Mesenchymal stem cell (in vitro differentiated cells and primary cell): ENCODE measurements at regions not wholly inside any gene's neighbourhood (a gene's known extent, or its start where the extent isn't known, plus 50 kb on each side); places are given as distances from the start of the nearest gene placed in this dataset.

ENCODE experiments used
- DNase-seq: peaks from one replicate; pipeline ENCODE4 v3.0.0-alpha.2; 2013
- H2AFZ ChIP-seq: one replicate; pipeline ENCODE4 v1.6.1; 2013; ENCODE audit warnings: low read depth, mild to moderate bottlenecking, control low read depth, inconsistent platforms, low read length, moderate library complexity
- H2AK5ac ChIP-seq: 2 replicates; pipeline ENCODE4 v1.6.1; 2013; ENCODE audit warnings: low read length, moderate library complexity, mild to moderate bottlenecking, inconsistent platforms; ENCODE audit not compliant: severe bottlenecking
- H2BK120ac ChIP-seq: one replicate; pipeline ENCODE4 v1.6.1; 2013; ENCODE audit warnings: low read depth, mild to moderate bottlenecking, inconsistent platforms, low read length, moderate library complexity
- H2BK12ac ChIP-seq, 2 experiments: one replicate each; pipeline ENCODE4 v1.6.1; 2013; ENCODE audit warnings: inconsistent platforms in 2 of 2, low read length in 2 of 2, mild to moderate bottlenecking in 2 of 2, moderate library complexity in 2 of 2, control low read depth in 1 of 2
- H2BK15ac ChIP-seq: one replicate; pipeline ENCODE4 v1.6.1; 2013; ENCODE audit warnings: mild to moderate bottlenecking, low read depth, inconsistent platforms; ENCODE audit not compliant: poor library complexity, severe bottlenecking
- H2BK5ac ChIP-seq: 2 replicates; pipeline ENCODE4 v1.6.1; 2013; ENCODE audit warnings: low read depth, mild to moderate bottlenecking, low read length, control low read depth, inconsistent platforms; ENCODE audit not compliant: poor library complexity, severe bottlenecking
- H3K14ac ChIP-seq, 2 experiments: one replicate each; pipeline ENCODE4 v1.6.1; 2013; ENCODE audit warnings: inconsistent platforms in 2 of 2, low read length in 2 of 2, control low read depth in 1 of 2, mild to moderate bottlenecking in 1 of 2, moderate library complexity in 1 of 2
- H3K18ac ChIP-seq, 2 experiments: one replicate each; pipeline ENCODE4 v1.6.1; 2013; ENCODE audit warnings: inconsistent platforms in 2 of 2, low read length in 2 of 2, control low read depth in 1 of 2, low read depth in 1 of 2, mild to moderate bottlenecking in 1 of 2
- H3K23ac ChIP-seq, 2 experiments: one replicate each; pipeline ENCODE4 v1.6.1; 2013; ENCODE audit warnings: inconsistent platforms in 2 of 2, low read length in 2 of 2, mild to moderate bottlenecking in 2 of 2, moderate library complexity in 2 of 2, control low read depth in 1 of 2
- H3K27ac ChIP-seq: 2 replicates; pipeline ENCODE4 v1.5.1; 2013; ENCODE audit warnings: mild to moderate bottlenecking, moderate library complexity, low read length, control low read depth, inconsistent platforms; ENCODE audit not compliant: poor library complexity, severe bottlenecking
- H3K27me3 ChIP-seq, 2 experiments: 2 replicates each; pipeline versions ENCODE4 v1.6.1 to v1.7.0; 2013; ENCODE audit warnings: low read length in 2 of 2, mild to moderate bottlenecking in 2 of 2, moderate library complexity in 2 of 2, control low read depth in 1 of 2, inconsistent platforms in 1 of 2; ENCODE audit not compliant: control insufficient read depth in 1 of 2, insufficient read depth in 1 of 2
- H3K36me3 ChIP-seq, 2 experiments: 2 replicates each; pipeline versions ENCODE4 v1.6.1 to v1.7.0; 2013; ENCODE audit warnings: low read length in 2 of 2, control low read depth in 1 of 2, inconsistent platforms in 1 of 2, low read depth in 1 of 2, mild to moderate bottlenecking in 1 of 2; ENCODE audit not compliant: insufficient read depth in 2 of 2, control insufficient read depth in 1 of 2
- H3K4ac ChIP-seq, 2 experiments: one replicate each; pipeline ENCODE4 v1.6.1; 2013; ENCODE audit warnings: inconsistent platforms in 2 of 2, low read length in 2 of 2, mild to moderate bottlenecking in 2 of 2, moderate library complexity in 2 of 2, control low read depth in 1 of 2, low read depth in 1 of 2
- H3K4me1 ChIP-seq: 2 replicates; pipeline ENCODE4 v1.6.1; 2013; ENCODE audit warnings: low read depth, low read length, control low read depth; ENCODE audit not compliant: control insufficient read depth, insufficient read depth
- H3K4me2 ChIP-seq: 2 replicates; pipeline ENCODE4 v1.6.1; 2013; ENCODE audit warnings: low read length, mild to moderate bottlenecking, inconsistent platforms; ENCODE audit not compliant: poor library complexity, severe bottlenecking
- H3K4me3 ChIP-seq, 2 experiments: 2 replicates each; pipeline versions ENCODE4 v1.5.1 to v1.7.0; 2013; ENCODE audit warnings: low read length in 2 of 2, mild to moderate bottlenecking in 2 of 2, control low read depth in 1 of 2, low read depth in 1 of 2; ENCODE audit not compliant: insufficient read depth in 1 of 2
- H3K79me1 ChIP-seq: replicated peaks from 2 replicates; pipeline ENCODE4 v1.6.1; 2013; ENCODE audit warnings: mild to moderate bottlenecking, control low read depth, low read length, inconsistent platforms; ENCODE audit not compliant: poor library complexity, severe bottlenecking
- H3K9ac ChIP-seq: 2 replicates; pipeline ENCODE4 v1.7.0; 2013; ENCODE audit warnings: mild to moderate bottlenecking, low read length, moderate library complexity
- H3K9me3 ChIP-seq: 2 replicates; pipeline ENCODE4 v1.7.0; 2013; ENCODE audit warnings: mild to moderate bottlenecking, low read length; ENCODE audit not compliant: control insufficient read depth
- H4K8ac ChIP-seq: one replicate; pipeline ENCODE4 v1.6.1; 2013; ENCODE audit warnings: inconsistent platforms, mild to moderate bottlenecking, low read length, moderate library complexity
- H4K91ac ChIP-seq: one replicate; pipeline ENCODE4 v1.6.1; 2013; ENCODE audit warnings: mild to moderate bottlenecking, low read length, inconsistent platforms
- WGBS: methylation state at CpG from one replicate; pipeline ENCODE4 v1.1.7; 2013; ENCODE audit warnings: mixed read lengths; 5-methylcytosine and 5-hydroxymethylcytosine counted together

- Histone ChIP-seq H3K27ac (no peak overlapping the region), H3K79me1 (no peaks in the 10 kb centered on the region), H3K14ac (no peak overlapping the region), H2AFZ (no peak overlapping the region), H3K4ac (no peak overlapping the region), H2BK15ac (no peak overlapping the region), H3K9ac (no peak overlapping the region), H3K4me1 (peaks cover 33% of the 10 kb centered on the region), H2AK5ac (no peak overlapping the region), H3K18ac (no peak overlapping the region), H3K36me3 (no peaks in the 10 kb centered on the region), H3K4me3 (no peak overlapping the region), H3K9me3 (peaks cover 10% of the 10 kb centered on the region), H2BK12ac (no peak overlapping the region), H4K8ac (no peak overlapping the region), H3K27me3 (peaks cover under 1 to 63% of the 10 kb centered on the region in 2 experiments), H4K91ac (no peak overlapping the region), H2BK5ac (no peak overlapping the region), H2BK120ac (no peak overlapping the region), H3K23ac (no peak overlapping the region), H3K4me2 (no peak overlapping the region)
- WGBS, result 83% methylated on average over 5 of the region's 7 CpGs
- no peak for DNase-seq
Measured at GRCh38 chr7:438361-438760, 81.3 kb downstream of the PDGFA start.

- H3K23ac ChIP-seq, result no peak overlapping the region
- no peak overlapping the region for H2BK12ac ChIP-seq
- 91% methylated on average over 14 of the region's 14 CpGs for WGBS
- H2BK15ac ChIP-seq, result no peak overlapping the region
- H3K27me3 ChIP-seq, result peaks cover under 1 to 58% of the 10 kb centered on the region in 2 experiments
- no peak overlapping the region for H3K4ac ChIP-seq
- H3K4me2 ChIP-seq, result no peak overlapping the region
- peaks cover 33% of the 10 kb centered on the region for H3K4me1 ChIP-seq
- H3K27ac ChIP-seq, result no peak overlapping the region
- DNase-seq, result no peak
- H2BK5ac ChIP-seq, result no peak overlapping the region
- no peak overlapping the region for H2AFZ ChIP-seq
- no peak overlapping the region for H3K18ac ChIP-seq
- H2BK120ac ChIP-seq, result no peak overlapping the region
- no peaks in the 10 kb centered on the region for H3K36me3 ChIP-seq
- H4K91ac ChIP-seq, result no peak overlapping the region
- no peak overlapping the region for H4K8ac ChIP-seq
- H2AK5ac ChIP-seq, result no peak overlapping the region
- H3K79me1 ChIP-seq, result no peaks in the 10 kb centered on the region
- H3K9me3 ChIP-seq, result peaks cover 10% of the 10 kb centered on the region
- H3K4me3 ChIP-seq, result no peak overlapping the region
- no peak overlapping the region for H3K9ac ChIP-seq
- H3K14ac ChIP-seq, result no peak overlapping the region
Measured at GRCh38 chr7:438916-439315, 80.7 kb downstream of the PDGFA start.

GRCh38 chr7:440059-440749 is 79.4 kb downstream of the PDGFA start:
- Histone ChIP-seq H4K91ac (no peak overlapping the region), H3K9me3 (peaks cover 10% of the 10 kb centered on the region)
- WGBS, result 83% methylated on average over 9 of the region's 10 CpGs

GRCh38 chr7:441684-442421 is 77.8 kb downstream of the PDGFA start:
- Histone ChIP-seq H3K14ac (no peak overlapping the region), H3K36me3 (peaks cover 0 to 3% of the 10 kb centered on the region in 2 experiments), H3K9me3 (peaks cover 10% of the 10 kb centered on the region), H4K8ac (no peak overlapping the region), H3K27me3 (peaks cover 13 to 69% of the 10 kb centered on the region in 2 experiments), H2AK5ac (no peak overlapping the region), H3K79me1 (no peaks in the 10 kb centered on the region), H2BK12ac (no peak overlapping the region), H3K9ac (no peak overlapping the region), H3K4me1 (peaks cover 11% of the 10 kb centered on the region), H3K23ac (no peak overlapping the region), H2BK120ac (no peak overlapping the region), H3K4me2 (no peak overlapping the region), H4K91ac (no peak overlapping the region), H3K4me3 (no peak overlapping the region), H3K18ac (no peak overlapping the region), H2BK15ac (no peak overlapping the region), H3K27ac (no peak overlapping the region), H2BK5ac (no peak overlapping the region), H3K4ac (no peak overlapping the region), H2AFZ (no peak overlapping the region)
- DNase-seq, result no peak
- 95% methylated on average over 14 of the region's 14 CpGs for WGBS

More at GRCh38 chr7:440059-440749, 79.4 kb downstream of the PDGFA start:
- Histone ChIP-seq H2BK12ac (no peak overlapping the region), H3K36me3 (peaks cover 0 to 1% of the 10 kb centered on the region in 2 experiments), H2AFZ (no peak overlapping the region), H2BK5ac (no peak overlapping the region), H3K9ac (no peak overlapping the region), H2BK120ac (no peak overlapping the region), H3K4me1 (peaks cover 27% of the 10 kb centered on the region), H3K27me3 (peaks cover 9 to 63% of the 10 kb centered on the region in 2 experiments), H3K79me1 (no peaks in the 10 kb centered on the region), H3K4me2 (no peak overlapping the region), H3K4me3 (no peak overlapping the region), H3K14ac (no peak overlapping the region), H3K4ac (no peak overlapping the region), H3K23ac (no peak overlapping the region), H2AK5ac (no peak overlapping the region), H3K18ac (no peak overlapping the region), H2BK15ac (no peak overlapping the region), H4K8ac (no peak overlapping the region), H3K27ac (no peak overlapping the region)
- DNase-seq, result no peak
